Loucy (cell line): ENCODE measurements at regions not wholly inside any gene's neighbourhood (a gene's known extent, or its start where the extent isn't known, plus 50 kb on each side); places are given as distances from the start of the nearest gene placed in this dataset.

Experiments used
- H2AFZ ChIP-seq: fragments of 200-600 bp; sonication (generic); 2 replicates; pipeline ENCODE4 v1.6.0; 2016; ENCODE audit warnings: antibody characterized with exemption, mild to moderate bottlenecking, low read length, moderate library complexity
- H3F3A ChIP-seq: fragments of 200-600 bp; 2 replicates; pipeline ENCODE4 v1.6.0; 2016; ENCODE audit warnings: antibody characterized with exemption, low read depth, mild to moderate bottlenecking
- H3K27me3 ChIP-seq: fragments of 200-600 bp; sonication (generic); 2 replicates; pipeline ENCODE4 v1.6.1; 2014; ENCODE audit warnings: low read length, mild to moderate bottlenecking; ENCODE audit not compliant: insufficient read depth, poor library complexity, severe bottlenecking
- H3K36me3 ChIP-seq: fragments of 200-600 bp; sonication (generic); 2 replicates; pipeline ENCODE4 v1.6.1; 2016; ENCODE audit warnings: low read length; ENCODE audit not compliant: insufficient read depth
- H3K4me1 ChIP-seq: fragments of 200-600 bp; sonication (generic); 2 replicates; pipeline ENCODE4 v1.5.1; 2014; ENCODE audit warnings: low read length, mild to moderate bottlenecking; ENCODE audit not compliant: insufficient read depth, poor library complexity, severe bottlenecking
- H3K4me2 ChIP-seq: fragments of 200-600 bp; sonication (generic); 2 replicates; pipeline ENCODE4 v1.6.0; 2014; ENCODE audit warnings: antibody characterized with exemption, low read length, low read depth, mild to moderate bottlenecking; ENCODE audit not compliant: poor library complexity, severe bottlenecking
- H3K4me3 ChIP-seq: fragments of 200-600 bp; sonication (generic); 2 replicates; pipeline ENCODE4 v1.5.1; 2014; ENCODE audit warnings: low read length, mild to moderate bottlenecking, mixed read lengths; ENCODE audit not compliant: poor library complexity, severe bottlenecking
- H3K79me2 ChIP-seq: fragments of 200-600 bp; sonication (generic); 2 replicates; pipeline ENCODE4 v1.6.1; 2014; ENCODE audit warnings: low read length; ENCODE audit not compliant: insufficient read depth
- H3K9ac ChIP-seq: fragments of 200-600 bp; sonication (generic); 2 replicates; pipeline ENCODE4 v1.6.0; 2014; ENCODE audit warnings: mild to moderate bottlenecking, low read depth, low read length, moderate library complexity; ENCODE audit not compliant: poor library complexity, severe bottlenecking
- H3K9me2 ChIP-seq: fragments of 200-600 bp; sonication (generic); replicated peaks from 2 replicates; pipeline ENCODE4 v1.6.1; 2016; ENCODE audit warnings: low read depth, low read length, mixed read lengths
- H3K9me3 ChIP-seq: fragments of 200-600 bp; sonication (generic); 2 replicates; pipeline ENCODE4 v1.6.1; 2014; ENCODE audit warnings: mild to moderate bottlenecking, antibody characterized with exemption, low read length, low read depth; ENCODE audit not compliant: insufficient read depth
- H4K20me1 ChIP-seq: fragments of 200-600 bp; sonication (generic); 2 replicates; pipeline ENCODE4 v1.6.0; 2014; ENCODE audit warnings: antibody characterized with exemption, low read length, mild to moderate bottlenecking; ENCODE audit not compliant: insufficient read depth, poor library complexity, severe bottlenecking
- CTCF ChIP-seq: fragments of 200-600 bp; sonication (generic); conservative IDR thresholded peaks from 2 replicates; pipeline ENCODE4 v1.5.1; 2014; ENCODE audit warnings: mild to moderate bottlenecking, antibody characterized with exemption, low read length
- EZH2phosphoT487 ChIP-seq: fragments of 200-600 bp; IDR thresholded peaks from 2 replicates; pipeline ENCODE4 v1.6.1; 2018; ENCODE audit warnings: antibody characterized with exemption, mild to moderate bottlenecking, moderate library complexity, borderline replicate concordance

GRCh38 chr6:122913558-122913957, 82.5 kb upstream of the CLVS2 start:
- Histone ChIP-seq H3K4me3 (no peak overlapping the region), H4K20me1 (no peaks in the 10 kb centered on the region), H3K36me3 (no peaks in the 10 kb centered on the region), H3K9me3 (peaks cover 4% of the 10 kb centered on the region; the same call in 1 of the 2 replicates), H3K4me2 (no peak overlapping the region), H3K4me1 (no peaks in the 10 kb centered on the region), H3K27me3 (no peaks in the 10 kb centered on the region), H2AFZ (no peak overlapping the region), H3K79me2 (no peaks in the 10 kb centered on the region), H3K9me2 (no peaks in the 10 kb centered on the region), H3K9ac (no peak overlapping the region), H3F3A (no peaks in the 10 kb centered on the region)
- TF ChIP-seq CTCF (no peak), EZH2phosphoT487 (no peak)

- TF ChIP-seq CTCF, result no peak
- TF ChIP-seq EZH2phosphoT487, result no peak
- H3K4me3 ChIP-seq, result no peak overlapping the region
- H3K9me3 ChIP-seq, result peaks cover 4% of the 10 kb centered on the region; the same call in 1 of the 2 replicates
- no peaks in the 10 kb centered on the region for H3K27me3 ChIP-seq
- no peak overlapping the region for H3K4me2 ChIP-seq
- H3F3A ChIP-seq, result no peaks in the 10 kb centered on the region
- no peaks in the 10 kb centered on the region for H3K79me2 ChIP-seq
- H3K9ac ChIP-seq, result no peak overlapping the region
- H3K9me2 ChIP-seq, result no peaks in the 10 kb centered on the region
- H2AFZ ChIP-seq, result no peak overlapping the region
- H3K36me3 ChIP-seq, result no peaks in the 10 kb centered on the region
- H3K4me1 ChIP-seq, result no peaks in the 10 kb centered on the region
- H4K20me1 ChIP-seq, result no peaks in the 10 kb centered on the region
Measured at GRCh38 chr6:122918714-122919113, 77.3 kb upstream of the CLVS2 start.

- H3K27me3 ChIP-seq, result no peaks in the 10 kb centered on the region
Measured at GRCh38 chr6:122930252-122931180, 65.5 kb upstream of the CLVS2 start.

More at GRCh38 chr6:122930252-122931180, 65.5 kb upstream of the CLVS2 start:
- TF ChIP-seq EZH2phosphoT487, result no peak
- TF ChIP-seq CTCF, result no peak
- H3K36me3 ChIP-seq, result no peaks in the 10 kb centered on the region
- no peaks in the 10 kb centered on the region for H3K9me3 ChIP-seq
- no peaks in the 10 kb centered on the region for H3F3A ChIP-seq
- no peaks in the 10 kb centered on the region for H3K4me1 ChIP-seq
- H2AFZ ChIP-seq, result no peak overlapping the region
- no peak overlapping the region for H3K4me2 ChIP-seq
- no peaks in the 10 kb centered on the region for H3K79me2 ChIP-seq
- no peak overlapping the region for H3K9ac ChIP-seq
- H3K9me2 ChIP-seq, result no peaks in the 10 kb centered on the region
- H4K20me1 ChIP-seq, result no peaks in the 10 kb centered on the region
- H3K4me3 ChIP-seq, result no peak overlapping the region
